Right lobe of liver (tissue), 6 donors: ENCODE measurements at regions not wholly inside any gene's neighbourhood (a gene's known extent, or its start where the extent isn't known, plus 50 kb on each side); places are given as distances from the start of the nearest gene placed in this dataset.

ENCODE experiments used
- ATAC-seq, 4 donors: fragments of 200-7000 bp; cut with Tn5 transposase; one replicate each; pipeline ENCODE4 v1.9.1; 2020; ENCODE audit warnings: mild to moderate bottlenecking in 4 of 4, moderate library complexity in 4 of 4
- DNase-seq, 3 donors: peaks; one replicate each; pipeline ENCODE4 v3.0.0-alpha.2; 2020
- H3K27ac ChIP-seq, 3 donors: fragments of 200-600 bp; one replicate each; pipeline ENCODE4 v1.8.0; 2022
- H3K27me3 ChIP-seq, 2 donors: fragments of 200-600 bp; one replicate each; pipeline ENCODE4 v1.8.0; 2022
- H3K36me3 ChIP-seq, 4 donors: fragments of 200-600 bp; sonication (generic) in 1 of 4; one replicate each; pipeline versions ENCODE4 v1.5.1 to v1.8.0; 2017 to 2022; ENCODE audit warnings: control low read depth in 1 of 4
- H3K4me1 ChIP-seq, 4 donors: fragments of 200-600 bp; sonication (generic) in 1 of 4; one replicate each; pipeline versions ENCODE4 v1.5.1 to v1.8.0; 2017 to 2022; ENCODE audit warnings: control low read depth in 1 of 4
- H3K4me3 ChIP-seq, 3 donors: fragments of 200-600 bp; one replicate each; pipeline ENCODE4 v1.8.0; 2022
- H3K9me3 ChIP-seq, 4 donors: fragments of 200-600 bp; sonication (generic) in 1 of 4; one replicate each; pipeline versions ENCODE4 v1.5.1 to v1.8.0; 2017 to 2022; ENCODE audit warnings: control low read depth in 1 of 4
- POLR2A ChIP-seq: fragments of 450-650 bp; IDR thresholded peaks from one replicate; pipeline ENCODE4 v1.6.1; 2017; ENCODE audit warnings: antibody characterized with exemption, mild to moderate bottlenecking
- WGBS: methylation state at CpG from one replicate; pipeline ENCODE4 v1.1.6; 2018; ENCODE audit warnings: low coverage, low lambda C conversion rate; ENCODE audit not compliant: insufficient coverage; ENCODE audit errors: missing lambda C conversion rate; 5-methylcytosine and 5-hydroxymethylcytosine counted together
- intact Hi-C, 2 donors: fragments of 100-400 bp; cut with DNase I; formaldehyde crosslinking; loops; one replicate each; pipeline versions ENCODE4 v1.11.2 to v1.14.1; 2022
- TF ChIP-seq, protein P1 (sequence below), 4 donors: fragments of 200-600 bp in 3 of 4; fragments of 450-650 bp in 1 of 4; IDR thresholded peaks; one replicate each; pipeline versions ENCODE4 v1.5.1 to v1.8.0; 2016 to 2022; ENCODE audit warnings: antibody characterized with exemption in 4 of 4, mild to moderate bottlenecking in 2 of 4
- donor health status: DM: no; HTN: yes; CAD: no.
- donor health status: DM: no; HTN: no; CAD: no.
- donor health status: DM: no; HTN: no; CAD: no.
- donor health status: DM: no; HTN: yes; CAD: no.
- donor health status: DM: no; HTN: yes; CAD: no.

DNA sequence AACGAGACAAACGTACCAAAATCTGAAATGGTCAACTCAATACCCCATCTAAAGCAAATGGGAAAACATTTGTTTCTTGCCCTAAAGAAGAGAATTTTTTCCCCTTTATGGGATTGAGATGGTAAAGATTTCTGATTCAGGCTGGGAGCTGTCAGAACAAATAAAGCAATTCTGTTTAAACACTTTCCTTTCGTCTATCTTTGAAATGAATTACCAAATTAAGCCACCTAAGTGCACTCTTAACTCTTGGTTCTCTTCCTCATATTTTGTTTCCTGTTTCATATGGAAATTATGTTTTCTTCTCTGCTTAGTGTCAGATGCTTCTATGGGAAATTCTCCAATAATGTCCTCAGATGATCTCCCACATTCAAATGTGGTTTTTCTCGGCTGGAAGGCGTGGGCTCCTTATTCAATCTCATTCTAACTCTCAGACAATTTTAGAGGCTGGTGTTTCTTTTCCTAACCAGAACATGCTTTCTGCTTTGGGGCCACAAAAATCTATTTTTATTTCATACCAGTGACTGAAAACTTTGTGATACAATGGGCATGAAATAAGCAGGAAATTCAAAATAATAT, 50.3 kb upstream of the HPF1 start:
- WGBS = 50% methylated on average over 5 of the region's 5 CpGs
- H3K4me1 ChIP-seq = no peaks in the 10 kb centered on the region
- TF ChIP-seq POLR2A = no peak
- TF ChIP-seq, protein P1, sequence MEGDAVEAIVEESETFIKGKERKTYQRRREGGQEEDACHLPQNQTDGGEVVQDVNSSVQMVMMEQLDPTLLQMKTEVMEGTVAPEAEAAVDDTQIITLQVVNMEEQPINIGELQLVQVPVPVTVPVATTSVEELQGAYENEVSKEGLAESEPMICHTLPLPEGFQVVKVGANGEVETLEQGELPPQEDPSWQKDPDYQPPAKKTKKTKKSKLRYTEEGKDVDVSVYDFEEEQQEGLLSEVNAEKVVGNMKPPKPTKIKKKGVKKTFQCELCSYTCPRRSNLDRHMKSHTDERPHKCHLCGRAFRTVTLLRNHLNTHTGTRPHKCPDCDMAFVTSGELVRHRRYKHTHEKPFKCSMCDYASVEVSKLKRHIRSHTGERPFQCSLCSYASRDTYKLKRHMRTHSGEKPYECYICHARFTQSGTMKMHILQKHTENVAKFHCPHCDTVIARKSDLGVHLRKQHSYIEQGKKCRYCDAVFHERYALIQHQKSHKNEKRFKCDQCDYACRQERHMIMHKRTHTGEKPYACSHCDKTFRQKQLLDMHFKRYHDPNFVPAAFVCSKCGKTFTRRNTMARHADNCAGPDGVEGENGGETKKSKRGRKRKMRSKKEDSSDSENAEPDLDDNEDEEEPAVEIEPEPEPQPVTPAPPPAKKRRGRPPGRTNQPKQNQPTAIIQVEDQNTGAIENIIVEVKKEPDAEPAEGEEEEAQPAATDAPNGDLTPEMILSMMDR (IDR thresholded peaks at IDR 0.05) = no peak
- H3K4me3 ChIP-seq = no peak overlapping the region
- H3K27me3 ChIP-seq = no peaks in the 10 kb centered on the region
- intact Hi-C loops = no loop called here
- no peak overlapping the region for H3K27ac ChIP-seq
- DNase-seq (no peak), ATAC-seq (no peak)
- no peaks in the 10 kb centered on the region for H3K36me3 ChIP-seq
- H3K9me3 ChIP-seq = no peaks in the 10 kb centered on the region
